BE2C (cell line): ENCODE measurements at regions not wholly inside any gene's neighbourhood (a gene's known extent, or its start where the extent isn't known, plus 50 kb on each side); places are given as distances from the start of the nearest gene placed in this dataset.
"Not testable (repeated sequence)": the region's sequence is repeated elsewhere in the genome, so short reads cannot be mapped to it uniquely, and the experiment has no call there.

Source experiments
- DNase-seq: peaks from one replicate; pipeline ENCODE4 v3.0.0-alpha.2; 2020
- H3K27me3 ChIP-seq: fragments of 250-450 bp; sonication (Bioruptor Pico); 2 replicates; pipeline ENCODE4 v1.5.1; 2020; ENCODE audit warnings: mild to moderate bottlenecking
- H3K36me3 ChIP-seq: fragments of 250-450 bp; sonication (Bioruptor Pico); 2 replicates; pipeline ENCODE4 v1.5.1; 2020; ENCODE audit warnings: mild to moderate bottlenecking
- H3K4me1 ChIP-seq: fragments of 250-450 bp; sonication (Bioruptor Pico); 2 replicates; pipeline ENCODE4 v1.5.1; 2020
- H3K4me3 ChIP-seq: 2 replicates; pipeline ENCODE4 v1.5.1; 2011; ENCODE audit warnings: low read depth, low read length
- H3K9me3 ChIP-seq: fragments of 250-450 bp; sonication (Bioruptor Pico); 2 replicates; pipeline ENCODE4 v1.5.1; 2020
- CTCF ChIP-seq: IDR thresholded peaks from 2 replicates; pipeline ENCODE4 v1.5.1; 2012; ENCODE audit warnings: mild to moderate bottlenecking, low read depth, low read length

- H3K9me3 ChIP-seq = no peaks in the 10 kb centered on the region
- TF ChIP-seq CTCF = no peak
- H3K4me1 ChIP-seq = no peaks in the 10 kb centered on the region
- no peak overlapping the region for H3K4me3 ChIP-seq
- H3K27me3 ChIP-seq = no peaks in the 10 kb centered on the region
- H3K36me3 ChIP-seq = no peaks in the 10 kb centered on the region
- no peak for DNase-seq
These were observed 62.6 kb upstream of the PAX8 start for GRCh38 chr2:113341191-113341869.

- Histone ChIP-seq H3K36me3 (no peaks in the 10 kb centered on the region), H3K4me3 (no peak overlapping the region), H3K9me3 (no peaks in the 10 kb centered on the region), H3K27me3 (no peaks in the 10 kb centered on the region), H3K4me1 (no peaks in the 10 kb centered on the region)
- no peak for DNase-seq
- TF ChIP-seq CTCF = no peak
These were observed 59.1 kb upstream of the PAX8 start for GRCh38 chr2:113337809-113338208.

GRCh38 chr2:113336040-113336439 lies 57.3 kb upstream of the PAX8 start:
- DNase-seq, H3K9me3 ChIP-seq, H3K4me3 ChIP-seq, H3K36me3 ChIP-seq, H3K27me3 ChIP-seq, H3K4me1 ChIP-seq: not testable (repeated sequence)

- DNase-seq = no peak
- Histone ChIP-seq H3K9me3 (no peaks in the 10 kb centered on the region), H3K27me3 (no peaks in the 10 kb centered on the region), H3K36me3 (no peaks in the 10 kb centered on the region), H3K4me3 (no peak overlapping the region), H3K4me1 (no peaks in the 10 kb centered on the region)
- no peak for TF ChIP-seq CTCF
These were observed 55.4 kb upstream of the PAX8 start for GRCh38 chr2:113334147-113334546.

- not testable (repeated sequence) for H3K4me3 ChIP-seq
These were observed 55.0 kb upstream of the PAX8 start for GRCh38 chr2:113333735-113334134.

GRCh38 chr2:113330060-113330767 lies 51.5 kb upstream of the PAX8 start:
- H3K36me3 ChIP-seq, H3K27me3 ChIP-seq, H3K4me3 ChIP-seq, DNase-seq, H3K9me3 ChIP-seq, H3K4me1 ChIP-seq: not testable (repeated sequence)

More at GRCh38 chr2:113333735-113334134, 55.0 kb upstream of the PAX8 start:
- H3K9me3 ChIP-seq, H3K27me3 ChIP-seq, H3K4me1 ChIP-seq, DNase-seq, H3K36me3 ChIP-seq: not testable (repeated sequence)

- not testable (repeated sequence) for H3K4me1 ChIP-seq, H3K4me3 ChIP-seq, H3K36me3 ChIP-seq, H3K9me3 ChIP-seq, DNase-seq, H3K27me3 ChIP-seq
These were observed 50.3 kb upstream of the PAX8 start for GRCh38 chr2:113328973-113329372.

- DNase-seq, H3K27me3 ChIP-seq, H3K4me3 ChIP-seq, H3K4me1 ChIP-seq, H3K36me3 ChIP-seq, H3K9me3 ChIP-seq: not testable (repeated sequence)
These were observed 49.9 kb upstream of the PAX8 start for GRCh38 chr2:113328572-113328971.
